Right lobe of liver (tissue), 4 donors: ENCODE measurements at regions not wholly inside any gene's neighbourhood (a gene's known extent, or its start where the extent isn't known, plus 50 kb on each side); places are given as distances from the start of the nearest gene placed in this dataset.

Experiments
- CTCF ChIP-seq, 4 donors: fragments of 200-600 bp in 3 of 4; fragments of 450-650 bp in 1 of 4; IDR thresholded peaks; one replicate each; pipeline versions ENCODE4 v1.5.1 to v1.8.0; 2016 to 2022; ENCODE audit warnings: antibody characterized with exemption in 4 of 4, mild to moderate bottlenecking in 2 of 4
- POLR2A ChIP-seq: fragments of 450-650 bp; IDR thresholded peaks from one replicate; pipeline ENCODE4 v1.6.1; 2017; ENCODE audit warnings: antibody characterized with exemption, mild to moderate bottlenecking
- donor health status: DM: no; HTN: no; CAD: no.
- donor health status: DM: no; HTN: no; CAD: no.
- donor health status: DM: no; HTN: yes; CAD: no.

GRCh38 chr10:63886281-63887022 is 365.3 kb downstream of the REEP3 start:
- no peak for TF ChIP-seq CTCF (IDR thresholded peaks at IDR 0.05)
- TF ChIP-seq POLR2A, result no peak
